A673 (cell line): ENCODE measurements at regions not wholly inside any gene's neighbourhood (a gene's known extent, or its start where the extent isn't known, plus 50 kb on each side); places are given as distances from the start of the nearest gene placed in this dataset.

ENCODE experiments used
- BruUV-seq: library from RNA; stranded (reverse); fragments of 400-500 nt; replicated peaks from 2 replicates; lab custom pipeline; 2021; lab: Mats Ljungman, UMichigan
- CTCF ChIA-PET: fragments of 300-600 bp; sonication (Branson Sonifier 250); formaldehyde crosslinking; loops from one replicate; lab custom pipeline; 2022; ENCODE audit warnings: antibody characterized with exemption; lab: Charles Lee
- POLR2A ChIA-PET: fragments of 300-600 bp; sonication (Branson Sonifier 250); formaldehyde crosslinking; loops from one replicate; lab custom pipeline; 2022; ENCODE audit warnings: antibody characterized with exemption; ENCODE audit not compliant: low non-redundant PET; lab: Charles Lee
- DNase-seq: peaks from one replicate; pipeline ENCODE4 v3.0.0-alpha.2; 2015; ENCODE audit warnings: low spot score
- H3K27ac ChIP-seq: fragments of 200-600 bp; sonication (generic); 2 replicates; pipeline ENCODE4 v1.5.1; 2016; ENCODE audit warnings: mixed run types, low read depth, mild to moderate bottlenecking, mixed read lengths, antibody characterized with exemption, low read length; ENCODE audit not compliant: poor library complexity, severe bottlenecking
- H3K27me3 ChIP-seq: fragments of 200-600 bp; sonication (generic); replicated peaks from 2 replicates; pipeline ENCODE4 v1.6.1; 2017; ENCODE audit warnings: mixed run types, low read depth, mild to moderate bottlenecking, mixed read lengths, antibody characterized with exemption, low read length; ENCODE audit not compliant: insufficient read depth, poor library complexity
- H3K36me3 ChIP-seq: fragments of 200-600 bp; sonication (generic); 2 replicates; pipeline ENCODE4 v1.6.1; 2016; ENCODE audit warnings: mixed run types, mild to moderate bottlenecking, mixed read lengths, antibody characterized with exemption, low read length; ENCODE audit not compliant: insufficient read depth, poor library complexity, severe bottlenecking
- H3K4me1 ChIP-seq: fragments of 200-600 bp; sonication (generic); 2 replicates; pipeline ENCODE4 v1.6.1; 2017; ENCODE audit warnings: mixed run types, mild to moderate bottlenecking, mixed read lengths, antibody characterized with exemption, low read length; ENCODE audit not compliant: insufficient read depth, poor library complexity, severe bottlenecking
- H3K4me3 ChIP-seq: fragments of 200-600 bp; sonication (generic); 2 replicates; pipeline ENCODE4 v1.5.1; 2016; ENCODE audit warnings: low read depth, mixed run types, mild to moderate bottlenecking, mixed read lengths, low read length; ENCODE audit not compliant: poor library complexity, severe bottlenecking
- H3K9me3 ChIP-seq: fragments of 200-600 bp; sonication (generic); 2 replicates; pipeline ENCODE4 v1.6.1; 2016; ENCODE audit warnings: mixed run types, low read depth, mild to moderate bottlenecking, mixed read lengths, antibody characterized with exemption, low read length; ENCODE audit not compliant: poor library complexity, severe bottlenecking
- CTCF ChIP-seq: fragments of 300-800, 200-600 bp; sonication (generic); conservative IDR thresholded peaks from 2 replicates; pipeline ENCODE4 v1.5.1; 2017; ENCODE audit warnings: low read depth, mild to moderate bottlenecking, antibody characterized with exemption, low read length, moderate library complexity, mixed read lengths
- EZH2 ChIP-seq: fragments of 200-600 bp; sonication (generic); IDR thresholded peaks from 2 replicates; pipeline ENCODE4 v1.6.1; 2017; ENCODE audit warnings: borderline replicate concordance, low read depth, mild to moderate bottlenecking, mixed read lengths, antibody characterized with exemption, low read length; ENCODE audit not compliant: poor library complexity, severe bottlenecking
- intact Hi-C: fragments of 100-400 bp; cut with micrococcal nuclease; formaldehyde crosslinking; loops from one replicate; pipeline ENCODE4 v1.10.0; 2022; ENCODE audit not compliant: unreplicated experiment

- no peaks in the 10 kb centered on the region for H3K9me3 ChIP-seq
- no peaks in the 10 kb centered on the region for H3K4me1 ChIP-seq
- TF ChIP-seq EZH2 (no peak), CTCF (no peak)
- no peaks in the 10 kb centered on the region for H3K36me3 ChIP-seq
- no peak overlapping the region for H3K4me3 ChIP-seq
- H3K27me3 ChIP-seq, result peaks cover 22% of the 10 kb centered on the region
- no peak overlapping the region for H3K27ac ChIP-seq
- no TSS peak for BruUV-seq
- POLR2A ChIA-PET, result no interaction called here
- DNase-seq, result no peak
- CTCF ChIA-PET, result no interaction called here
- intact Hi-C loops, result no loop called here
Measured at GRCh38 chr7:27424231-27424630, 181.6 kb downstream of the EVX1 start.

- H3K27ac ChIP-seq, result no peak overlapping the region
- CTCF ChIA-PET, result no interaction called here
- no peak for TF ChIP-seq CTCF
- no peak for TF ChIP-seq EZH2
- no peaks in the 10 kb centered on the region for H3K36me3 ChIP-seq
- no TSS peak for BruUV-seq
- H3K4me3 ChIP-seq, result no peak overlapping the region
- intact Hi-C loops, result no loop called here
- no peak for DNase-seq
- no peaks in the 10 kb centered on the region for H3K4me1 ChIP-seq
- POLR2A ChIA-PET, result no interaction called here
- no peaks in the 10 kb centered on the region for H3K9me3 ChIP-seq
- peaks cover 22% of the 10 kb centered on the region for H3K27me3 ChIP-seq
Measured at GRCh38 chr7:27424749-27425148, 182.1 kb downstream of the EVX1 start.

GRCh38 chr7:27427416-27427815, 184.8 kb downstream of the EVX1 start:
- intact Hi-C loops, result no loop called here
- POLR2A ChIA-PET, result interaction anchor here (0.6 kb wide), 1 partner anchor 58 kb away, joined by 4 read pairs; no protein-coding TSS in a partner anchor
- no TSS peak for BruUV-seq

More at GRCh38 chr7:27427416-27427815, 184.8 kb downstream of the EVX1 start:
- H3K4me1 ChIP-seq, result no peaks in the 10 kb centered on the region
- H3K36me3 ChIP-seq, result no peaks in the 10 kb centered on the region
- H3K4me3 ChIP-seq, result no peak overlapping the region
- no peaks in the 10 kb centered on the region for H3K9me3 ChIP-seq
- H3K27ac ChIP-seq, result no peak overlapping the region
- DNase-seq, result no peak
- CTCF ChIA-PET, result no interaction called here
- TF ChIP-seq CTCF (no peak), EZH2 (no peak)
- peaks cover 24% of the 10 kb centered on the region for H3K27me3 ChIP-seq
